Panc1 (cell line): ENCODE measurements at regions not wholly inside any gene's neighbourhood (a gene's known extent, or its start where the extent isn't known, plus 50 kb on each side); places are given as distances from the start of the nearest gene placed in this dataset.

Experiments
- ATAC-seq: fragments of 200-7000 bp; cut with Tn5 transposase; 2 replicates; pipeline ENCODE4 v1.9.1; 2020; ENCODE audit warnings: mild to moderate bottlenecking, moderate library complexity
- BruUV-seq: library from RNA; stranded (reverse); fragments of 400-500 nt; replicated peaks from 2 replicates; lab custom pipeline; 2021; lab: Mats Ljungman, UMichigan
- CTCF ChIA-PET: fragments of 300-600 bp; sonication (Branson Sonifier 250); formaldehyde crosslinking; loops from one replicate; lab custom pipeline; 2022; ENCODE audit warnings: antibody characterized with exemption; lab: Charles Lee
- POLR2A ChIA-PET: fragments of 300-600 bp; sonication (Branson Sonifier 250); formaldehyde crosslinking; loops from one replicate; lab custom pipeline; 2022; ENCODE audit warnings: antibody characterized with exemption; lab: Charles Lee
- DNase-seq: peaks from one replicate; pipeline ENCODE4 v3.0.0-alpha.2; 2010; ENCODE audit warnings: low read depth, low spot score
- H3K27ac ChIP-seq: 2 replicates; pipeline ENCODE4 v1.5.1; 2011; ENCODE audit warnings: mild to moderate bottlenecking, low read length, inconsistent platforms
- H3K27me3 ChIP-seq: fragments of 200-500 bp; sonication (Bioruptor generic); 2 replicates; pipeline ENCODE4 v1.6.0; 2014; ENCODE audit warnings: low read length, inconsistent platforms; ENCODE audit not compliant: control insufficient read depth, insufficient read depth
- H3K36me3 ChIP-seq: fragments of 200-500 bp; sonication (Bioruptor generic); 2 replicates; pipeline ENCODE4 v1.5.1; 2014; ENCODE audit warnings: inconsistent platforms, mild to moderate bottlenecking, low read length, moderate library complexity; ENCODE audit not compliant: control insufficient read depth, insufficient read depth
- H3K4me1 ChIP-seq: 2 replicates; pipeline ENCODE4 v1.5.1; 2011; ENCODE audit warnings: inconsistent platforms, mild to moderate bottlenecking, low read length, moderate library complexity; ENCODE audit not compliant: control insufficient read depth, insufficient read depth
- H3K4me3 ChIP-seq, 2 experiments: 2 replicates each; pipeline ENCODE4 v1.5.1; 2011 to 2012; ENCODE audit warnings: low read depth in 2 of 2, low read length in 2 of 2, mild to moderate bottlenecking in 2 of 2, inconsistent platforms in 1 of 2, moderate library complexity in 1 of 2
- H3K9me3 ChIP-seq: fragments of 200-500 bp; sonication (Bioruptor generic); 2 replicates; pipeline ENCODE4 v1.5.1; 2014; ENCODE audit warnings: low read depth, mild to moderate bottlenecking, inconsistent platforms, low read length, moderate library complexity; ENCODE audit not compliant: control insufficient read depth, insufficient read depth
- CTCF ChIP-seq: fragments of 450-650 bp; IDR thresholded peaks from 2 replicates; pipeline ENCODE4 v1.5.1; 2017; ENCODE audit warnings: mild to moderate bottlenecking
- POLR2AphosphoS5 ChIP-seq: IDR thresholded peaks from 2 replicates; pipeline ENCODE4 v1.6.1; 2012; ENCODE audit warnings: mild to moderate bottlenecking, low read depth, low read length, moderate library complexity
- SIN3A ChIP-seq: IDR thresholded peaks from 2 replicates; pipeline ENCODE4 v1.6.1; 2012; ENCODE audit warnings: low read depth, mild to moderate bottlenecking, low read length, moderate library complexity, borderline replicate concordance; ENCODE audit not compliant: insufficient read depth
- TCF7L2 ChIP-seq: IDR thresholded peaks from 2 replicates; pipeline ENCODE4 v1.6.1; 2011; ENCODE audit warnings: mild to moderate bottlenecking, low read depth, low read length, inconsistent platforms
- in situ Hi-C: cut with HindIII; loops from 2 replicates; pipeline ENCODE4 v1.10.0; 2016; ENCODE audit warnings: low sequenced_read_pairs, low pct_unique_long_range_greater_than_20kb
- intact Hi-C: fragments of 100-400 bp; cut with micrococcal nuclease; formaldehyde crosslinking; loops from one replicate; pipeline ENCODE4 v1.10.0; 2022; ENCODE audit not compliant: unreplicated experiment
- TF ChIP-seq, protein P1 (sequence below), 2 experiments: IDR thresholded peaks; 2 replicates each; pipeline ENCODE4 v1.6.1; 2011 to 2012; ENCODE audit warnings: low read depth in 2 of 2, control low read depth in 1 of 2, low read length in 1 of 2, mild to moderate bottlenecking in 1 of 2, moderate library complexity in 1 of 2; ENCODE audit not compliant: insufficient read depth in 1 of 2

GRCh38 chr4:152223600-152223999 lies 312.3 kb downstream of the FBXW7 start:
- no peak overlapping the region for H3K27ac ChIP-seq
- H3K36me3 ChIP-seq = no peaks in the 10 kb centered on the region
- no peak for ATAC-seq
- TF ChIP-seq POLR2AphosphoS5 (no peak), CTCF (no peak), SIN3A (no peak), TCF7L2 (no peak)
- TF ChIP-seq, protein P1, sequence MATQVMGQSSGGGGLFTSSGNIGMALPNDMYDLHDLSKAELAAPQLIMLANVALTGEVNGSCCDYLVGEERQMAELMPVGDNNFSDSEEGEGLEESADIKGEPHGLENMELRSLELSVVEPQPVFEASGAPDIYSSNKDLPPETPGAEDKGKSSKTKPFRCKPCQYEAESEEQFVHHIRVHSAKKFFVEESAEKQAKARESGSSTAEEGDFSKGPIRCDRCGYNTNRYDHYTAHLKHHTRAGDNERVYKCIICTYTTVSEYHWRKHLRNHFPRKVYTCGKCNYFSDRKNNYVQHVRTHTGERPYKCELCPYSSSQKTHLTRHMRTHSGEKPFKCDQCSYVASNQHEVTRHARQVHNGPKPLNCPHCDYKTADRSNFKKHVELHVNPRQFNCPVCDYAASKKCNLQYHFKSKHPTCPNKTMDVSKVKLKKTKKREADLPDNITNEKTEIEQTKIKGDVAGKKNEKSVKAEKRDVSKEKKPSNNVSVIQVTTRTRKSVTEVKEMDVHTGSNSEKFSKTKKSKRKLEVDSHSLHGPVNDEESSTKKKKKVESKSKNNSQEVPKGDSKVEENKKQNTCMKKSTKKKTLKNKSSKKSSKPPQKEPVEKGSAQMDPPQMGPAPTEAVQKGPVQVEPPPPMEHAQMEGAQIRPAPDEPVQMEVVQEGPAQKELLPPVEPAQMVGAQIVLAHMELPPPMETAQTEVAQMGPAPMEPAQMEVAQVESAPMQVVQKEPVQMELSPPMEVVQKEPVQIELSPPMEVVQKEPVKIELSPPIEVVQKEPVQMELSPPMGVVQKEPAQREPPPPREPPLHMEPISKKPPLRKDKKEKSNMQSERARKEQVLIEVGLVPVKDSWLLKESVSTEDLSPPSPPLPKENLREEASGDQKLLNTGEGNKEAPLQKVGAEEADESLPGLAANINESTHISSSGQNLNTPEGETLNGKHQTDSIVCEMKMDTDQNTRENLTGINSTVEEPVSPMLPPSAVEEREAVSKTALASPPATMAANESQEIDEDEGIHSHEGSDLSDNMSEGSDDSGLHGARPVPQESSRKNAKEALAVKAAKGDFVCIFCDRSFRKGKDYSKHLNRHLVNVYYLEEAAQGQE (IDR thresholded peaks at IDR 0.05; ENCODE audit: insufficient read depth in 1 of 2, low read depth in 2 of 2, low read length in 1 of 2) = no peak
- in situ Hi-C loops = no loop called here
- CTCF ChIA-PET = no interaction called here
- no peaks in the 10 kb centered on the region for H3K4me1 ChIP-seq
- no peaks in the 10 kb centered on the region for H3K9me3 ChIP-seq
- no TSS peak for BruUV-seq
- no peaks in the 10 kb centered on the region for H3K27me3 ChIP-seq
- DNase-seq = no peak
- intact Hi-C loops = no loop called here
- POLR2A ChIA-PET = no interaction called here
- no peak overlapping the region for H3K4me3 ChIP-seq

- POLR2A ChIA-PET = no interaction called here
- TF ChIP-seq TCF7L2 (no peak), SIN3A (no peak), CTCF (no peak), POLR2AphosphoS5 (no peak)
- TF ChIP-seq, protein P1 (IDR thresholded peaks at IDR 0.05; ENCODE audit: insufficient read depth in 1 of 2, low read depth in 2 of 2, low read length in 1 of 2) = no peak
- Histone ChIP-seq H3K36me3 (no peaks in the 10 kb centered on the region), H3K4me1 (no peaks in the 10 kb centered on the region), H3K9me3 (no peaks in the 10 kb centered on the region), H3K27me3 (no peaks in the 10 kb centered on the region), H3K4me3 (no peak overlapping the region), H3K27ac (no peak overlapping the region)
- in situ Hi-C loops = no loop called here
- ATAC-seq (no peak), DNase-seq (no peak)
- CTCF ChIA-PET = interaction anchor here (0.6 kb wide), 1 partner anchor 100 kb away, joined by 3 read pairs; no protein-coding TSS in a partner anchor
- BruUV-seq = no TSS peak
- intact Hi-C loops = no loop called here
These were observed 313.9 kb downstream of the FBXW7 start for GRCh38 chr4:152221816-152222516.
